ENCODE measurements at regions not wholly inside any gene's neighbourhood (a gene's known extent, or its start where the extent isn't known, plus 50 kb on each side); places are given as distances from the start of the nearest gene placed in this dataset.

DNA sequence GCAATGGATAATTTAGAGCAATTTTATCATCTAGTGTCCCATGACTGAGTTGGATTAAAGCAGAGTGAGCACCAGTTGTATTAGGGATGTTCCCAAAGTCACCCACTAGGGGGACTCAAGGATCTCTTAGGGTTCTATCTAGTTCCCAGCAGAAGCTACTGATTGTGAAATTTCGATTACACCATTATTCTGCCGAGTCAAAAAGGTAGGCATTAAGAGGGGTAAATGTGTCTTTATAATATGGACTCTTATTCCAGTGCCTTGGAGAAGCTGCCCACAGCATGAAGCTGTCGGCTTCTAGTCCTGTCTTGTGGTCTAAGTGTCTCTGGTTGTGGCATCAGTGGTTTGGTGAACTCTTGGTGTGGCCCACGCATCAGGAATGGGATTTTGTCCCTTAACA, 53.3 kb downstream of the RGS12 start:
- intact Hi-C loops (cut with DNase I; ENCODE audit: low total_unique reads): loop anchor here (5.0 kb wide), 1 partner anchor 96 kb away; the partner anchor contains the start of gene HGFAC
- Histone ChIP-seq H3K27ac (no peak overlapping the region), H3K27me3 (no peaks in the 10 kb centered on the region), H3K4me1 (peaks cover 4 to 21% (median 12%) of the 10 kb centered on the region in 4 donors), H3K4me3 (no peak overlapping the region), H3K36me3 (peaks cover 0 to 18% (median 9%) of the 10 kb centered on the region in 4 donors), H3K9me3 (no peaks in the 10 kb centered on the region)
- 39 to 48% (median 45%) methylated on average over 4 of the region's 4 CpGs for WGBS, 5 donors
- DNase-seq: peak; percentile 50 to 87
- TF ChIP-seq, protein P1, sequence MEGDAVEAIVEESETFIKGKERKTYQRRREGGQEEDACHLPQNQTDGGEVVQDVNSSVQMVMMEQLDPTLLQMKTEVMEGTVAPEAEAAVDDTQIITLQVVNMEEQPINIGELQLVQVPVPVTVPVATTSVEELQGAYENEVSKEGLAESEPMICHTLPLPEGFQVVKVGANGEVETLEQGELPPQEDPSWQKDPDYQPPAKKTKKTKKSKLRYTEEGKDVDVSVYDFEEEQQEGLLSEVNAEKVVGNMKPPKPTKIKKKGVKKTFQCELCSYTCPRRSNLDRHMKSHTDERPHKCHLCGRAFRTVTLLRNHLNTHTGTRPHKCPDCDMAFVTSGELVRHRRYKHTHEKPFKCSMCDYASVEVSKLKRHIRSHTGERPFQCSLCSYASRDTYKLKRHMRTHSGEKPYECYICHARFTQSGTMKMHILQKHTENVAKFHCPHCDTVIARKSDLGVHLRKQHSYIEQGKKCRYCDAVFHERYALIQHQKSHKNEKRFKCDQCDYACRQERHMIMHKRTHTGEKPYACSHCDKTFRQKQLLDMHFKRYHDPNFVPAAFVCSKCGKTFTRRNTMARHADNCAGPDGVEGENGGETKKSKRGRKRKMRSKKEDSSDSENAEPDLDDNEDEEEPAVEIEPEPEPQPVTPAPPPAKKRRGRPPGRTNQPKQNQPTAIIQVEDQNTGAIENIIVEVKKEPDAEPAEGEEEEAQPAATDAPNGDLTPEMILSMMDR (IDR thresholded peaks at IDR 0.05): peak in 5 of 7 experiments; percentile 70 to 85 (median 83)
- TF ChIP-seq POLR2AphosphoS5 (IDR thresholded peaks at IDR 0.05) (peak in 2 of 3 donors; percentile 7 to 49), EP300 (IDR thresholded peaks at IDR 0.05) (no peak), POLR2A (IDR thresholded peaks at IDR 0.05) (no peak)

DNA sequence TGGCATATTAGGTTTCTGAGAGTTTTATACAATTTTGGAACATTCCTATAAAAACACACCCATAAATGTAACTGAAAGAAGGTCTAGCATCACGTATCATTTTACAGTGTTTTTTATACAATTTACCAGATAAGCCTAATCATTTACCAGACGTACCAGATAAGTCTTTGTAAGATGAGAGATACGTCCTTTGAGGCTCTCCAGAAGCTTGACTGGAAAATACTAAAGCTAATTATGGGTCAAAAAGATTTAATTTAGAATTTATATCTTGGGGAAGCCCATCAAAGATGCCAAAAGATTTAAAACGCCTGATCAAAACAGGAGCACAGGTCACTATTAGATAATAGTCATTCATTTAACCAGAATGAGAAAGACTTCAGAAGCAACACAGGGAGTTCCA, 55.0 kb downstream of the RGS12 start:
- intact Hi-C loops (cut with DNase I; ENCODE audit: low total_unique reads): loop anchor here (5.0 kb wide), 1 partner anchor 94 kb away; the partner anchor contains the start of gene HGFAC
- H3K9me3 ChIP-seq: no peaks in the 10 kb centered on the region

DNA sequence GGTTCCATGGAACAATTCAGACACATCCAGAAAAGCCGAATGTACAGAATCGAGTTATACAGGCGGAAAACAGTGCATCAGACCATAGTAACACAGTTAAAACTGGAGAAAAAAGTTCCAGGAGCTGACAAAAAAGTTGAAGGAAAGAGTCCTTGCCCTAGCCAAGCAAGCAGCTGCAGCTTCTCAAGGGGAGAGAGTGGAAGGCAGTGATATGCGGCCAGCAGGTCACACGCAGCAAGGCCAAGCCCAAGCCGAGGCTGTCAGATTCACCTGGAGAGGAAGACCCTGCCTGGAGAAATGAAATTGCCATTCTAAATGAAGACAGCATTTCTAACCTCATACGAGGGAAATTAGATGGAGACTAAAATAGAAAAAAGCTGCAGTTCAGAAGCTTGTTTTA, 55.8 kb downstream of the RGS12 start:
- Histone ChIP-seq H3K27me3 (no peaks in the 10 kb centered on the region), H3K4me3 (no peak overlapping the region), H3K9me3 (no peaks in the 10 kb centered on the region), H3K36me3 (peaks cover 0 to 10% (median 4%) of the 10 kb centered on the region in 4 donors), H3K27ac (no peak overlapping the region), H3K4me1 (peaks cover 0 to 10% (median 4%) of the 10 kb centered on the region in 4 donors)
- WGBS, 5 donors: 76 to 86% (median 85%) methylated on average over 7 of the region's 7 CpGs
- no peak for TF ChIP-seq POLR2AphosphoS5 (IDR thresholded peaks at IDR 0.05)
- no peak for TF ChIP-seq POLR2A (IDR thresholded peaks at IDR 0.05)
- TF ChIP-seq, protein P1 (IDR thresholded peaks at IDR 0.05): no peak
- TF ChIP-seq EP300 (IDR thresholded peaks at IDR 0.05): no peak
- DNase-seq: no peak
- intact Hi-C loops (cut with DNase I; ENCODE audit: low total_unique reads): loop anchor here (5.0 kb wide), 1 partner anchor 94 kb away; the partner anchor contains the start of gene HGFAC

More for the DNA sequence above, 55.0 kb downstream of the RGS12 start:
- no peak for DNase-seq
- no peak for TF ChIP-seq EP300 (IDR thresholded peaks at IDR 0.05)
- no peak for TF ChIP-seq POLR2AphosphoS5 (IDR thresholded peaks at IDR 0.05)
- TF ChIP-seq POLR2A (IDR thresholded peaks at IDR 0.05): no peak
- H3K4me3 ChIP-seq: no peak overlapping the region
- peaks cover 0 to 18% (median 9%) of the 10 kb centered on the region in 4 donors for H3K36me3 ChIP-seq
- 56 to 82% (median 73%) methylated on average over 4 of the region's 4 CpGs for WGBS, 5 donors
- no peaks in the 10 kb centered on the region for H3K27me3 ChIP-seq
- peaks cover 0 to 10% (median 4%) of the 10 kb centered on the region in 4 donors for H3K4me1 ChIP-seq
- no peak overlapping the region for H3K27ac ChIP-seq

DNA sequence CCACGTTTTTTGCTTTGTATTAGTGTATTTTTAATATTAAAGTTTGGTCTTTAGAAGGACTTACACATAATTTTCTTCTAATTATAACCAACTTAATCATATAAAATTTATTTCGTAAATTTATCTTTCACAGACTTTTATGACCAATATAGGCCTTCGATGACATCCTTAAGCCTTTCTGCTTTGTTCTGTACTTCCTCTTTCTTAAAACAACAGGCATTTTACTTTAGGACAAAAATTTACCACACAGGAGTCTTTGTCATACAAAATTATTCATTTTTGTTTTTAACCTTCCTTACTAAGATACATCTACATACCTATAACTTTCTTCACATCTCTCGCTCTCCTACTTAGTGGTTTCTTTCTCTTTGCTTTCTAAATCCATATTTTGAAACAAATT, 56.3 kb downstream of the RGS12 start:
- Histone ChIP-seq H3K36me3 (peaks cover 0 to 5% (median 0%) of the 10 kb centered on the region in 4 donors), H3K27ac (no peak overlapping the region), H3K4me3 (no peak overlapping the region), H3K27me3 (no peaks in the 10 kb centered on the region), H3K4me1 (peaks cover 0 to 10% (median 8%) of the 10 kb centered on the region in 4 donors), H3K9me3 (no peaks in the 10 kb centered on the region)
- 85 to 90% (median 89%) methylated on average over 4 of the region's 4 CpGs for WGBS, 5 donors
- no peak for DNase-seq
- TF ChIP-seq POLR2A (IDR thresholded peaks at IDR 0.05) (no peak), EP300 (IDR thresholded peaks at IDR 0.05) (no peak), POLR2AphosphoS5 (IDR thresholded peaks at IDR 0.05) (no peak)
- TF ChIP-seq, protein P1 (IDR thresholded peaks at IDR 0.05): no peak
- intact Hi-C loops (cut with DNase I; ENCODE audit: low total_unique reads): loop anchor here (5.0 kb wide), 1 partner anchor 93 kb away; the partner anchor contains the start of gene HGFAC

DNA sequence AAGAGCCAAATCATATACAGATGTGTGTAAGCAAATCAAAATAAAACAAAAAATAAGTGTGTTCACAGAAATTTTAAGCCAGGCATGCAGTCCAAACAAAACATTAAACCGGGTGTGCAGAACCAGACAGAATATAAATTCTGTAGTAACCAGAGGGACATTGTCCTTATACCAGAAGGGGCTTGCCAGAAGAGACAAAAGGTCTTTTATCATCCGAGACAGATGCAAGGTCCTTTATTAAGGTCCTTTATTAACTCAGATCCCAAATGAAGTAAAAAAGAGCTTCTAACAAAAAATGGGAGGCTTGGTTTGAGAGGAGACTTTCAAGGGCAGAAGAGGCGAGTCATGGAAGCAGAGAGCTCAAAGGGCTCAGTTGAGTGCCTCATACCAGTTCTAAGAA, 59.2 kb downstream of the RGS12 start:
- 83 to 95% (median 91%) methylated on average over 3 of the region's 3 CpGs for WGBS, 5 donors
- Histone ChIP-seq H3K27ac (no peak overlapping the region), H3K27me3 (no peaks in the 10 kb centered on the region), H3K36me3 (no peaks in the 10 kb centered on the region), H3K4me3 (no peak overlapping the region), H3K9me3 (no peaks in the 10 kb centered on the region), H3K4me1 (peaks cover 0 to 14% (median 3%) of the 10 kb centered on the region in 4 donors)
- no peak for TF ChIP-seq POLR2A (IDR thresholded peaks at IDR 0.05)
- no peak for TF ChIP-seq POLR2AphosphoS5 (IDR thresholded peaks at IDR 0.05)
- no peak for TF ChIP-seq EP300 (IDR thresholded peaks at IDR 0.05)
- TF ChIP-seq, protein P1 (IDR thresholded peaks at IDR 0.05): no peak
- DNase-seq: no peak
- intact Hi-C loops (cut with DNase I; ENCODE audit: low total_unique reads): no loop called here

Measured in stomach (tissue), 8 donors.